ENCODE measurements at regions not wholly inside any gene's neighbourhood (a gene's known extent, or its start where the extent isn't known, plus 50 kb on each side); places are given as distances from the start of the nearest gene placed in this dataset.
"Not testable (repeated sequence)": the region's sequence is repeated elsewhere in the genome, so short reads cannot be mapped to it uniquely, and the experiment has no call there.

- DNase-seq (ENCODE audit: low read depth) = no peak
Measured at GRCh38 chr5:159782197-159782994, 133.9 kb upstream of the ADRA1B start.

DNA sequence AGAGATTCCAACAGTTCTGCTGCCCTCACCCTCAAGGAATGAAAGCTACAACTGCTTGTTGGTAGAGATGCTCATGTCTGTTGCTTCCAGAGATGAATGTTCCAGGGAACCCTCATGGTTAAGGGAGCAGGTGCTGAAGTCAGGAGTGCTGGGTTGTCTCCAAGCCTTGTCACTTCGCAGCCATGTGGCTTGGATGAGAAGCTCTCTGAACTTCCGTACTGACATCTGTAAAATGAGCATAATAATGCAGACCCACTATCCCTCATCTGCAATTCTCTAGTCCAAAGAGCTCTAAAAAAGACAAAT, 133.3 kb upstream of the ADRA1B start:
- DNase-seq (ENCODE audit: low read depth) = no peak

DNA sequence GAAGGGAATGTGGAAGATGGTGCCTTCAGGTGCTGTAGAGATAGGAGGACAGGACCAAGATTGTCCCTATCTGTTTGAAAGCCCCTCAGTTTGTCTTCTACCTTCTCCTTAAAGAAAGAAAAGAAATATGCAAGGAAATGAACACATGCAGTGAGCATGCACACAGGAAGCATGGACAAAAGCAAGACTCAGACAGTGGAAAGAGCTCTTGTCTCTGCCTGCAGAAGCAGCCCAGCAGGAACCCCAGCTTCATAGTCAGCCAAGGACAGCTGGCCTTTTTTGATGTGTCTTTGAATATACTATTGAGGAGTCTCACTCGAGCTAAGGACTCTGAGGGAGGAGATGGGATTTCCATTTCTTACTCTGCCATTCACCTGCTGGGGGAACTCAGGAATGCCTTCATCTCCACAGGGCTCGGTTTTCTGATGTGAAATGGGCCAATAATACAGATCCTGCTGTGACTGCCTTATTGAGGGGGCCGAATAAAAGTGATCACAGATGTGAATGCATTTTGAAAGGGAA, 132.5 kb upstream of the ADRA1B start:
- no peak for DNase-seq (ENCODE audit: low read depth)

GRCh38 chr5:159784993-159785392, 131.3 kb upstream of the ADRA1B start:
- DNase-seq (ENCODE audit: low read depth) = no peak

DNA sequence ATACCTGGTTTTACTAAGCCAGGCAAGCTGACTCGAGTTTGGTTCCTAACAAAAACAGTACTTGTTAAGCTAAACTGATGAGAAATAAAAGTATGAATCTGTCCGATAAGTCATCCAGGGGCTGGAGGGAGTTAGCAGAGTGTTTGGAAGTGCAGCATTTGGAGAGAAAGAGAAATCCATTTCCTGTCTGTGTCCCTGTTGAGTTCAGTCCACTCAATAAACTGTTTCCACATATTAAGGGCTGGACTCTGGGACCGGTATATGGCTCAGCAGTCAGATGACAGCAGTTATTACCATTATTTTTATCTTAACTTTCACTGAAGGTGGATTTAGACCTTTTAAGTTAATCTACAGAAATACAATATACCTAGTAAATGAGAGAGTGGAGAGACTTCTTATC, 130.6 kb upstream of the ADRA1B start:
- no peak for DNase-seq (ENCODE audit: low read depth)

DNA sequence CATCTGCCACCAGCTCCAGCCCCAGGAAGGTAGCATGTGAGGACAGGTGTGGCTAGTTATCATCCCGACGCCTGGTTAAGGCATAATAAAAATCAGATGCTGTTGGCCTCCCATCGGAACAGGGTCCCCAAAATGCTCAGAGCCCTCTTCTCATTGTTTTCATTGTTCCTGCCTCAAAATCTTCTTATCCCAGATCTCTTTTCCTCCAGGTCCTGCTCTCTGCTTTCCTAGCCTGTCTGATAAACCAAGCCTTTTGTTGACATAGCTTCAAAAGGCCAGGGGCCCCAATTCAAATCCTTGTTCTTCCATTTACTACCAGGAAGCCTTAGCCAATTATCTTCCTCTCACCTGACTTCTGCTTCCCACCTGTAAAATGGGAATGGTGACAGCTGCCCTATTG, 130.1 kb upstream of the ADRA1B start:
- no peak for DNase-seq (ENCODE audit: low read depth)

DNA sequence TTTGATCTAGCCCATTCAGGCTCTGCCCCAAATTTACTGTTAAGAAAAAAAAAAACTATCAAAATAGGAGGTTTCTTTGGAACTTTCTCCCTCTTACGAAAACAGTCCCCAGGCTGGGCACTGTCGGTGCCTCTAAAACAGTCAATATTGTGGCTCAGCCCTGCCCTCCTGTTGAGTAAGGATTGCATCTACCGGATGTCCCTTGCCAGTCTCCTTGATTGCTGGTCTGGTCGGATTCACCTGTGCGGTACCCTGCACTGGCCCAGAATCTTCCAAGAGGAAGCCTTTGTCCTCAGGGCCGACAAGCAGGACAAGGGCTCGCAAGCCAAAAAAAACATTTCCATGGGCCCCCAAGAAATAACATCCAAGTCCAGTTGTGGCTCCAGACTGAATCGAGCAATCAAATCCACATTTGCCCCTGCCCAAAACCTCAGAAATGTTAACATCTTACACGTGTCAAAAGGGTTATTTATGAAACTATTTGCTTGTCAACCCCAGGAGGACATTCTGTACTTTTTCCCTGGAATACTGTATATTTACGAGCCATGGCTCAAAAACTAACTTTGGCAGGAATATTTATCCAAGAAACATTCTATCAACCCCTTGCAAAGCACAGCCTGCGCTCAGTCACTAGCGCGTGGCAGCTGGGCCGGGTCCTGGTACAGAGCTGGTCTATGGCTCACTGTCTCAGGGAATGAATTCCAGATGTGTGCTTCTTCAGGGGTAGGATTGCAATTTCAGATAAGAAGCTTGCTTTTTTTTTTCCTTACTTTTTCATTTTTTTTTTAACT, 129.2 kb upstream of the ADRA1B start:
- DNase-seq (ENCODE audit: low read depth) = no peak

DNA sequence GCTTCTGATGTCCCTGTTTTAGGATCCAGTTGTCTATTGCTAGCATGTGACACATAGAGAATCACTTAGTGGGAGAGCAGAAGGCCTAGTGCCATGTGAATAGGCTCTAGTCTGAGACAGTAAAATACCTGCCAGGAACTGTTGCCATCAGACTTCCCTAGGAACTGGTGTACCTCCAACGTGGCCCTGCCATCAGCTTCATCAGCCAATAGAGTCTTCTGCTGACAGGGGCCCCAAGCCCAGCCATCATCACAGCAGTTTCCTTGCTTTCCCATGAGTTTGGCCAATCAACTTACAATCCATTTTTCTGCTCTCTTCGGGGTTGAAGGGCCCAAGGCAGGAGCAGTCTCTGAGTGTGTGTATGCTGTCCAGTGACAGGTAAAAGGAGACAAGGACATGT, 128.4 kb upstream of the ADRA1B start:
- DNase-seq (ENCODE audit: low read depth) = no peak

DNA sequence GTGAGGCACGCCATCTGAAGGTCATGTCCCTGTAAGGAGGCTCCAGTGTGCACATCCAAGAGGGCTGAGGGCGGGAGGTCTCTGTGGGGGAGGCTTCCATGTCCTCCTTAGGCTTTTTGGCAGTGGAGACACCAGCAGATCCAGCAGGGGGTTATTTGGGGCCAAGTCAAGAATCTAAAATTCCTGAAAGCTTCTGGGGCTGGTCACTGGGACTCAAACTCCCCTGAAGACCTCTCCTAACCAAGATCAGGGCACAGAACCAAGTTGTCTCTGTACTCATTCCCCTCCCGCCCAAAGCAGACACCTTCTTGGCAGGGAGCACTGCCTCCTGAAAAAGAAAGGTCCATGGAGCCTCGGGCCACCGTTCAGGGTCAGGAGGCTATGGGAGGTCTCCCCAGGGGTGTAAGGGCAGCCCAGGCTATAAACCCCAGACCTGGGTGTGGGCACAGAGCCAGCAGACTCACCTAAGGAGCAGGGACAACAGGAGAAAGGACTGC, 127.4 kb upstream of the ADRA1B start:
- no peak for DNase-seq (ENCODE audit: low read depth)

GRCh38 chr5:159792180-159792579, 124.1 kb upstream of the ADRA1B start:
- no peak for DNase-seq (ENCODE audit: low read depth)

DNA sequence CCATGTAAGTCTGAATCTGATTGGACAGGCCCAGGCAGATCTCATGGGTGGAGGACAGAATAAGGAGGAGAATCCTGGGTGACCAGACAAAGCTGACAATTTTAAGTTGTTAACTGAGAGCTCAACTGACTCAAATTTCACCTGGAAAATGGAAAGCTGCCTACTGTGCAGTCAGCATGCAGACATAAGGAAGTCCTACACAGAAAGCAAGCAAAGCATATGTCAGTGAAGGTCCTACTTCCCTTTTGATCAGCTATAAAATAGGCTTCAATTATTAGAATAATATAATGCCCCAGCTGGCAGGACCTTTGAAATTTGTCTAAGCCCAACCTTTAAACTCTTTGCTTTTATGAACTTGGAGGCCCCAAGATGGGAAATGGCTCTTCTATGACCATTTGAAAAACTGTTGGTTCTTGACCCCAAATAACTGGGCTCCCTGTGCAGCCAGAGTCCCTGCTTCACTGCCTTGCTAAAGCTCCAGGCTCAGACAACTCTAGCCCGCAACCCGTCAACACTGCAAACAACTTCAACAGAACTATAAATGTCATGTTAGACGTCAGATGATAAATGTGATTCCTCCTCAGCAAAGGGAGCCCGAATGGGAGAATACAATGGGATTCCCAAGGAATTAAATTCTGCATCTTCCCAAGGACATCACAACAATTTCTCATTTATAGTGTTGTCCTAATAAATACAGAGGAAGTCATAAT, 118.9 kb upstream of the ADRA1B start:
- DNase-seq (ENCODE audit: low read depth) = no peak

- no peak for DNase-seq (ENCODE audit: low read depth)
Measured at GRCh38 chr5:159799701-159800100, 116.6 kb upstream of the ADRA1B start.

GRCh38 chr5:159800131-159800840, 116.0 kb upstream of the ADRA1B start:
- no peak for DNase-seq (ENCODE audit: low read depth)

GRCh38 chr5:159801303-159801702, 115.0 kb upstream of the ADRA1B start:
- DNase-seq (ENCODE audit: low read depth) = no peak

DNA sequence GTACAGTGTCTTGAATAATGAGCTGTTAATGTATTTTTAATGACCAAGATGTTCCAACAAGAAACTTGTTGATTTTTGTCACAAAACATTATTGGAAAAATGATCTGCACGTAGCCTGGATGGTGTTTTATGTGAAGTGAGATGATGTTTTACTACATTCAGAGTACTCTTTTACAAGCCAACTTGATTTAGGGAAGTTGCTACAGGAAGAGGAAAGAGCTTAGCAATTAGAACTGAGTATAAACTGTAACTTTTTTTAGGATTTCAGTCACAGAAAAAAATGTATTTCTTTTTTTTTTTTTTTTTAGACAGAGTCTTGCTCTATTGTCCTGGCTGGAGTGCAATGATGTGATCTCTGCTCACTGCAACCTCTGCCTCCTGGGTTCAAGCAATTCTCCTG, 113.6 kb upstream of the ADRA1B start:
- DNase-seq (ENCODE audit: low read depth) = no peak

DNA sequence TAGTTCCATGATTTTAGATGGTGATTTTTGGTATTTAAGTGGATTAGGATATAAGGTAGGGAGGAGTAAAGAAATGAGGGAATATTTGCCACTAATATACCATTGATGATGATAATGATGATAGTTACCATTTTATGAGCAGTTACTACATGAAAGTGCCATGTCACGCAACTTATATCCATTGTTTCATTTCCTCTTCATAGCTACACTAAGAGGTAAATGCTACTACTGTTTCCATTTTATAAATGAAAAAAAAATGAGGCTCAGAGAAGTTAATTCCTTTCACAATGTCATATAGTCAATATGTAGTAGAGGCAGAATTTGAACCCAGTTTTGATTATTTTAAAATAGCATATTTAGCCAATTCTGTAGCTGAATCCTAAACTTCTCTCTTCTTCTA, 112.2 kb upstream of the ADRA1B start:
- DNase-seq (ENCODE audit: low read depth) = no peak

- DNase-seq (ENCODE audit: low read depth) = no peak
Measured at GRCh38 chr5:159805021-159805420, 111.3 kb upstream of the ADRA1B start.

- not testable (repeated sequence) for DNase-seq (ENCODE audit: low read depth)
Measured at GRCh38 chr5:159807135-159807534, 109.1 kb upstream of the ADRA1B start.

DNA sequence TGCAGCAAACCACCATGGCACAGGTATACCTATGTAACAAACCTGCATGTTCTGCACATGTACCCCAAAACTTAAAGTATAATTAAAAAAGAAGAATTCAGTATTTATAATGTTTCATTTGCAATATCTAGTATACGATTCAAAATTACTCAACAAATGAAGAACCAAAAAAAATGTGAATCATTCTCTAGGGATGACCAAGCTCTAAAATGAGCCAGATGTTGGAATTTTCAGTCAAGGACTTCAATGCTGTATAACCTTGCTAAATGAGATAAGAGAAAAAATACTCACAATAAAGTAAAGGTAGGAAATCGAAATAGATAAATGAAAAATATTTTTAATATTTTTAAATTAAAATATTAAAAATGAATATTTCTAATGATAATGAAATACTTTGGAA, 108.7 kb upstream of the ADRA1B start:
- DNase-seq (ENCODE audit: low read depth) = no peak

DNA sequence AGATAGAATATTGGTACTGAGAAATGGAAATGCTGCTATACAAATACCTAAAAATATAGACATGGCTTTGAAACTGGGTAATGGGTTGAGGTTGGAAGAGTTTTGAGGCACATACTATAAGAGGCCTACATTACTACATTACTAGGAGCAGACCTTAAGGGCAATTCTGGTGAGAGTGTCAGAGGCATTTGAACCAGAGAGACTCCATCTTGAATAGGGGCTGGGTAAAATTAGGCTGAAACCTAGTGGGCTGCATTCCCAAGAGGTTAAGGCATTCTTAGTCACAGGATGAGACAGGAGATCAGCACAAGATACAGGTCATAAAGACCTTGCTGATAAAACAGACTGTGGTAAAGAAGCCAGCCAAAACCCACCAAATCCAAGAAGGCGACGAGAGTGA, 104.6 kb upstream of the ADRA1B start:
- no peak for DNase-seq (ENCODE audit: low read depth)

DNA sequence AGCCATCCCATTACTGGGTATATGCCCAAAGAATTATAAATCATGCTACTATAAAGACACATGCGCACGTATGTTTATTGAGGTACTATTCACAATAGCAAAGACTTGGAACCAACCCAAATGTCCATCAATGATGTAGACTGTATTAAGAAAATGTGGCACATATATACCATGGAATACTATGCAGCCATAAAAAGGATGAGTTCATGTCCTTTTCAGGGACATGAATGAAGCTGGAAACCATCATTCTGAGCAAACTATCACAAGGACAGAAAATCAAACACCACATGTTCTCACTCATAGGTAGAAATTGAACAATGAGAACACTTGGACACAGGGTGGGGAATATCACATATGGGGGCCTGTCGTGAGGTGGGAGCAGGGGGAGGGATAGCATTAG, 103.5 kb upstream of the ADRA1B start:
- not testable (repeated sequence) for DNase-seq (ENCODE audit: low read depth)
